WTC11 (cell line): ENCODE measurements at regions not wholly inside any gene's neighbourhood (a gene's known extent, or its start where the extent isn't known, plus 50 kb on each side); places are given as distances from the start of the nearest gene placed in this dataset.

Source experiments
- ATAC-seq: fragments of 200-7000 bp; cut with Tn5 transposase; 2 replicates; pipeline ENCODE4 v1.10.0; 2021; ENCODE audit warnings: mild to moderate bottlenecking, moderate library complexity
- CTCF ChIA-PET: fragments of 300-600 bp; sonication (Branson Sonifier 250); formaldehyde crosslinking; loops from one replicate; lab custom pipeline; 2021; ENCODE audit warnings: antibody characterized with exemption; lab: Charles Lee
- POLR2A ChIA-PET: fragments of 350-600 bp; sonication (Branson Sonifier 250); formaldehyde crosslinking; loops from one replicate; lab custom pipeline; 2021; ENCODE audit warnings: antibody characterized with exemption; lab: Charles Lee
- DNase-seq: peaks from one replicate; pipeline ENCODE4 v3.0.0; 2021; ENCODE audit warnings: low spot score
- H3K27ac Mint-ChIP-seq: 2 replicates; pipeline ENCODE4 v1.8.0; 2021; ENCODE audit warnings: mixed read lengths
- H3K27me3 Mint-ChIP-seq: 2 replicates; pipeline ENCODE4 v1.8.0; 2021; ENCODE audit warnings: low read depth, mild to moderate bottlenecking, moderate library complexity, mixed read lengths
- H3K36me3 Mint-ChIP-seq: 2 replicates; pipeline ENCODE4 v1.8.0; 2021; ENCODE audit warnings: mixed read lengths
- H3K4me1 Mint-ChIP-seq: 2 replicates; pipeline ENCODE4 v1.8.0; 2022; ENCODE audit warnings: mixed read lengths
- H3K4me3 Mint-ChIP-seq: 2 replicates; pipeline ENCODE4 v1.8.0; 2021; ENCODE audit warnings: mild to moderate bottlenecking, moderate library complexity, mixed read lengths
- H3K9me3 Mint-ChIP-seq: 2 replicates; pipeline ENCODE4 v1.8.0; 2021; ENCODE audit warnings: mixed read lengths
- ATF1 ChIP-seq: sonication (generic); formaldehyde crosslinking; IDR thresholded peaks from 2 replicates; pipeline ENCODE4 v1.8.1; 2023; ENCODE audit warnings: mild to moderate bottlenecking, moderate library complexity, missing genetic modification reagents
- CBFB ChIP-seq: sonication (generic); formaldehyde crosslinking; IDR thresholded peaks from 2 replicates; pipeline ENCODE4 v1.8.1; 2022; ENCODE audit warnings: mild to moderate bottlenecking, low read depth, missing genetic modification reagents
- CREM ChIP-seq: sonication (generic); formaldehyde crosslinking; IDR thresholded peaks from 2 replicates; pipeline ENCODE4 v1.8.1; 2022; ENCODE audit warnings: mild to moderate bottlenecking, missing genetic modification reagents, moderate library complexity
- EMX1 ChIP-seq: fragments of 250-450 bp; sonication (Bioruptor Pico); IDR thresholded peaks from 2 replicates; pipeline ENCODE4 v1.8.0; 2021; ENCODE audit warnings: mild to moderate bottlenecking
- FOXP1 ChIP-seq: sonication (generic); formaldehyde crosslinking; IDR thresholded peaks from 2 replicates; pipeline ENCODE4 v1.8.0; 2022; ENCODE audit warnings: missing genetic modification reagents, mild to moderate bottlenecking, moderate library complexity, borderline replicate concordance
- GABPB1 ChIP-seq: sonication (generic); formaldehyde crosslinking; IDR thresholded peaks from 2 replicates; pipeline ENCODE4 v1.8.1; 2023; ENCODE audit warnings: mild to moderate bottlenecking, missing genetic modification reagents
- IRF2 ChIP-seq: sonication (generic); formaldehyde crosslinking; IDR thresholded peaks from 2 replicates; pipeline ENCODE4 v1.8.0; 2022; ENCODE audit warnings: low read depth, missing genetic modification reagents, borderline replicate concordance
- MXD4 ChIP-seq: fragments of 250-450 bp; sonication (Bioruptor Pico); IDR thresholded peaks from 2 replicates; pipeline ENCODE4 v1.8.0; 2021; ENCODE audit warnings: mild to moderate bottlenecking, moderate library complexity, borderline replicate concordance
- PRRX2 ChIP-seq: fragments of 250-450 bp; sonication (Bioruptor Pico); IDR thresholded peaks from 2 replicates; pipeline ENCODE4 v1.8.0; 2021; ENCODE audit warnings: mild to moderate bottlenecking
- SMAD4 ChIP-seq: sonication (generic); formaldehyde crosslinking; IDR thresholded peaks from 2 replicates; pipeline ENCODE4 v1.8.0; 2022; ENCODE audit warnings: mild to moderate bottlenecking, missing genetic modification reagents
- ZNF396 ChIP-seq: fragments of 250-450 bp; sonication (Bioruptor Pico); IDR thresholded peaks from 2 replicates; pipeline ENCODE4 v1.8.0; 2021; ENCODE audit warnings: mild to moderate bottlenecking, moderate library complexity, borderline replicate concordance
- TF ChIP-seq, protein P1 (sequence below): sonication (generic); formaldehyde crosslinking; IDR thresholded peaks from 2 replicates; pipeline ENCODE4 v1.8.0; 2022; ENCODE audit warnings: mild to moderate bottlenecking, missing genetic modification reagents
- TF ChIP-seq, protein P2 (sequence below): sonication (generic); formaldehyde crosslinking; IDR thresholded peaks from 2 replicates; pipeline ENCODE4 v1.8.1; 2022; ENCODE audit warnings: low read depth, missing genetic modification reagents, borderline replicate concordance
- TF ChIP-seq, protein P3 (sequence below): sonication (generic); formaldehyde crosslinking; IDR thresholded peaks from 2 replicates; pipeline ENCODE4 v1.8.1; 2022; ENCODE audit warnings: missing genetic modification reagents, borderline replicate concordance
- TF ChIP-seq, protein P4 (sequence below): sonication (generic); formaldehyde crosslinking; IDR thresholded peaks from 2 replicates; pipeline ENCODE4 v1.8.1; 2023; ENCODE audit warnings: mild to moderate bottlenecking, missing genetic modification reagents, borderline replicate concordance
- TF ChIP-seq, protein P5 (sequence below): sonication (generic); formaldehyde crosslinking; IDR thresholded peaks from 2 replicates; pipeline ENCODE4 v1.8.1; 2023; ENCODE audit warnings: mild to moderate bottlenecking, missing genetic modification reagents, moderate library complexity
- TF ChIP-seq, protein P6 (sequence below): sonication (generic); formaldehyde crosslinking; IDR thresholded peaks from 2 replicates; pipeline ENCODE4 v1.8.1; 2023; ENCODE audit warnings: mild to moderate bottlenecking, missing genetic modification reagents
- TF ChIP-seq, protein P7 (sequence below): fragments of 250-450 bp; sonication (Bioruptor Pico); IDR thresholded peaks from 2 replicates; pipeline ENCODE4 v1.8.0; 2021; ENCODE audit warnings: mild to moderate bottlenecking
- TF ChIP-seq, protein P8 (sequence below): fragments of 200-600 bp; IDR thresholded peaks from 2 replicates; pipeline ENCODE4 v1.8.0; 2022; ENCODE audit warnings: antibody characterized with exemption
- TF ChIP-seq, protein P9 (sequence below): sonication (generic); formaldehyde crosslinking; IDR thresholded peaks from 2 replicates; pipeline ENCODE4 v1.8.1; 2023; ENCODE audit warnings: mild to moderate bottlenecking, missing genetic modification reagents, moderate library complexity

DNA sequence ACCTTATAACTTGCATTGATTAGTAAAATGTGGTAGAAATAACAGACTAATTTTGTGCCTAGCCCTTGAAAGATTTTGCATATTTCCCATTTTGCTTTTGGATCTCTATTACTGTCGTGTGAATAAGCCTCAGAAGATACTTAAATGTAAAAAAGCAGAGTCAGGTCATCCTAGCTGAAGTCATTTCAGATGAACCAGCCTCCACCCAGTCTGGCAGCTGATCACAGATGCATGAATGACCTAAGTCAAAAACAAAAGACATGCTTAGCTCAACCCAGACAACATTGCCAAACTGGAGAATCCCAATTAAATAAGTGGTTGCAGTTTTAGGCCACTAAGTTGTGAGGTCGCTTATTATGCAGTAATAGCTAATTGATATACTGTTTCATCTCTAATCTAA lies 349.9 kb downstream of the C12orf50 start (continued):
- TF ChIP-seq, protein P1, sequence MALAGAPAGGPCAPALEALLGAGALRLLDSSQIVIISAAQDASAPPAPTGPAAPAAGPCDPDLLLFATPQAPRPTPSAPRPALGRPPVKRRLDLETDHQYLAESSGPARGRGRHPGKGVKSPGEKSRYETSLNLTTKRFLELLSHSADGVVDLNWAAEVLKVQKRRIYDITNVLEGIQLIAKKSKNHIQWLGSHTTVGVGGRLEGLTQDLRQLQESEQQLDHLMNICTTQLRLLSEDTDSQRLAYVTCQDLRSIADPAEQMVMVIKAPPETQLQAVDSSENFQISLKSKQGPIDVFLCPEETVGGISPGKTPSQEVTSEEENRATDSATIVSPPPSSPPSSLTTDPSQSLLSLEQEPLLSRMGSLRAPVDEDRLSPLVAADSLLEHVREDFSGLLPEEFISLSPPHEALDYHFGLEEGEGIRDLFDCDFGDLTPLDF (CRISPR knock-in tag) = no peak
- no peak for TF ChIP-seq EMX1 (CRISPR knock-in tag)
- TF ChIP-seq GABPB1 (CRISPR knock-in tag) = no peak
- no peak for TF ChIP-seq MXD4 (CRISPR knock-in tag)

DNA sequence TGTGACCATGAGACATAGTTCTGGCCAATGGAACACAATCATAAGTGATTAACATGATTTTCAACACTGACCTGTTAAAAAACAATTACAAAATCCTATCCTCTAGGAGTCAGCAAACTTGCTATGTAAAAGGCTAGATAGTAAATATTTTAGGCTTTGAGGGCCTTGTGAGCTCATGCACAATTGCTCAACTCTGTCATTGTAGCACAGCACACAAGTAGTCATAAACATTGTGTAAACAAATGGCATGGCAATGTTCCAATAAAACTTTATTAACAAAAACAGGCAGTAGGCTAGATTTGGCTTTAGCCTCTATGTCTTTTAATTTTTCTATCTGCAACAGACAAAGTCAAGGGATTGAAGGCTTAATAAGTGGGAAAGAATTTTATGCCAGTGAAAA lies 350.7 kb downstream of the C12orf50 start:
- DNase-seq = no peak
- H3K4me3 Mint-ChIP-seq = no peak overlapping the region
- ATAC-seq = no peak
- TF ChIP-seq CREM (CRISPR knock-in tag) (no peak), IRF2 (CRISPR knock-in tag) (no peak), ZNF396 (CRISPR knock-in tag) (no peak), PRRX2 (CRISPR knock-in tag) (no peak), FOXP1 (CRISPR knock-in tag) (no peak), SMAD4 (CRISPR knock-in tag) (no peak), CBFB (CRISPR knock-in tag) (no peak), ATF1 (CRISPR knock-in tag) (no peak), EMX1 (CRISPR knock-in tag) (no peak), GABPB1 (CRISPR knock-in tag) (no peak)
- TF ChIP-seq, protein P2, sequence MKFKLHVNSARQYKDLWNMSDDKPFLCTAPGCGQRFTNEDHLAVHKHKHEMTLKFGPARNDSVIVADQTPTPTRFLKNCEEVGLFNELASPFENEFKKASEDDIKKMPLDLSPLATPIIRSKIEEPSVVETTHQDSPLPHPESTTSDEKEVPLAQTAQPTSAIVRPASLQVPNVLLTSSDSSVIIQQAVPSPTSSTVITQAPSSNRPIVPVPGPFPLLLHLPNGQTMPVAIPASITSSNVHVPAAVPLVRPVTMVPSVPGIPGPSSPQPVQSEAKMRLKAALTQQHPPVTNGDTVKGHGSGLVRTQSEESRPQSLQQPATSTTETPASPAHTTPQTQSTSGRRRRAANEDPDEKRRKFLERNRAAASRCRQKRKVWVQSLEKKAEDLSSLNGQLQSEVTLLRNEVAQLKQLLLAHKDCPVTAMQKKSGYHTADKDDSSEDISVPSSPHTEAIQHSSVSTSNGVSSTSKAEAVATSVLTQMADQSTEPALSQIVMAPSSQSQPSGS = no peak
- TF ChIP-seq, protein P3, sequence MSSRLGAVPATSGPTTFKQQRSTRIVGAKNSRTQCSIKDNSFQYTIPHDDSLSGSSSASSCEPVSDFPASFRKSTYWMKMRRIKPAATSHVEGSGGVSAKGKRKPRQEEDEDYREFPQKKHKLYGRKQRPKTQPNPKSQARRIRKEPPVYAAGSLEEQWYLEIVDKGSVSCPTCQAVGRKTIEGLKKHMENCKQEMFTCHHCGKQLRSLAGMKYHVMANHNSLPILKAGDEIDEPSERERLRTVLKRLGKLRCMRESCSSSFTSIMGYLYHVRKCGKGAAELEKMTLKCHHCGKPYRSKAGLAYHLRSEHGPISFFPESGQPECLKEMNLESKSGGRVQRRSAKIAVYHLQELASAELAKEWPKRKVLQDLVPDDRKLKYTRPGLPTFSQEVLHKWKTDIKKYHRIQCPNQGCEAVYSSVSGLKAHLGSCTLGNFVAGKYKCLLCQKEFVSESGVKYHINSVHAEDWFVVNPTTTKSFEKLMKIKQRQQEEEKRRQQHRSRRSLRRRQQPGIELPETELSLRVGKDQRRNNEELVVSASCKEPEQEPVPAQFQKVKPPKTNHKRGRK = no peak
- TF ChIP-seq, protein P4, sequence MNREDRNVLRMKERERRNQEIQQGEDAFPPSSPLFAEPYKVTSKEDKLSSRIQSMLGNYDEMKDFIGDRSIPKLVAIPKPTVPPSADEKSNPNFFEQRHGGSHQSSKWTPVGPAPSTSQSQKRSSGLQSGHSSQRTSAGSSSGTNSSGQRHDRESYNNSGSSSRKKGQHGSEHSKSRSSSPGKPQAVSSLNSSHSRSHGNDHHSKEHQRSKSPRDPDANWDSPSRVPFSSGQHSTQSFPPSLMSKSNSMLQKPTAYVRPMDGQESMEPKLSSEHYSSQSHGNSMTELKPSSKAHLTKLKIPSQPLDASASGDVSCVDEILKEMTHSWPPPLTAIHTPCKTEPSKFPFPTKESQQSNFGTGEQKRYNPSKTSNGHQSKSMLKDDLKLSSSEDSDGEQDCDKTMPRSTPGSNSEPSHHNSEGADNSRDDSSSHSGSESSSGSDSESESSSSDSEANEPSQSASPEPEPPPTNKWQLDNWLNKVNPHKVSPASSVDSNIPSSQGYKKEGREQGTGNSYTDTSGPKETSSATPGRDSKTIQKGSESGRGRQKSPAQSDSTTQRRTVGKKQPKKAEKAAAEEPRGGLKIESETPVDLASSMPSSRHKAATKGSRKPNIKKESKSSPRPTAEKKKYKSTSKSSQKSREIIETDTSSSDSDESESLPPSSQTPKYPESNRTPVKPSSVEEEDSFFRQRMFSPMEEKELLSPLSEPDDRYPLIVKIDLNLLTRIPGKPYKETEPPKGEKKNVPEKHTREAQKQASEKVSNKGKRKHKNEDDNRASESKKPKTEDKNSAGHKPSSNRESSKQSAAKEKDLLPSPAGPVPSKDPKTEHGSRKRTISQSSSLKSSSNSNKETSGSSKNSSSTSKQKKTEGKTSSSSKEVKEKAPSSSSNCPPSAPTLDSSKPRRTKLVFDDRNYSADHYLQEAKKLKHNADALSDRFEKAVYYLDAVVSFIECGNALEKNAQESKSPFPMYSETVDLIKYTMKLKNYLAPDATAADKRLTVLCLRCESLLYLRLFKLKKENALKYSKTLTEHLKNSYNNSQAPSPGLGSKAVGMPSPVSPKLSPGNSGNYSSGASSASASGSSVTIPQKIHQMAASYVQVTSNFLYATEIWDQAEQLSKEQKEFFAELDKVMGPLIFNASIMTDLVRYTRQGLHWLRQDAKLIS = no peak
- TF ChIP-seq, protein P5, sequence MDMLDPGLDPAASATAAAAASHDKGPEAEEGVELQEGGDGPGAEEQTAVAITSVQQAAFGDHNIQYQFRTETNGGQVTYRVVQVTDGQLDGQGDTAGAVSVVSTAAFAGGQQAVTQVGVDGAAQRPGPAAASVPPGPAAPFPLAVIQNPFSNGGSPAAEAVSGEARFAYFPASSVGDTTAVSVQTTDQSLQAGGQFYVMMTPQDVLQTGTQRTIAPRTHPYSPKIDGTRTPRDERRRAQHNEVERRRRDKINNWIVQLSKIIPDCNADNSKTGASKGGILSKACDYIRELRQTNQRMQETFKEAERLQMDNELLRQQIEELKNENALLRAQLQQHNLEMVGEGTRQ = no peak
- TF ChIP-seq, protein P6, sequence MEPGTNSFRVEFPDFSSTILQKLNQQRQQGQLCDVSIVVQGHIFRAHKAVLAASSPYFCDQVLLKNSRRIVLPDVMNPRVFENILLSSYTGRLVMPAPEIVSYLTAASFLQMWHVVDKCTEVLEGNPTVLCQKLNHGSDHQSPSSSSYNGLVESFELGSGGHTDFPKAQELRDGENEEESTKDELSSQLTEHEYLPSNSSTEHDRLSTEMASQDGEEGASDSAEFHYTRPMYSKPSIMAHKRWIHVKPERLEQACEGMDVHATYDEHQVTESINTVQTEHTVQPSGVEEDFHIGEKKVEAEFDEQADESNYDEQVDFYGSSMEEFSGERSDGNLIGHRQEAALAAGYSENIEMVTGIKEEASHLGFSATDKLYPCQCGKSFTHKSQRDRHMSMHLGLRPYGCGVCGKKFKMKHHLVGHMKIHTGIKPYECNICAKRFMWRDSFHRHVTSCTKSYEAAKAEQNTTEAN (CRISPR knock-in tag) = no peak
- TF ChIP-seq, protein P7, sequence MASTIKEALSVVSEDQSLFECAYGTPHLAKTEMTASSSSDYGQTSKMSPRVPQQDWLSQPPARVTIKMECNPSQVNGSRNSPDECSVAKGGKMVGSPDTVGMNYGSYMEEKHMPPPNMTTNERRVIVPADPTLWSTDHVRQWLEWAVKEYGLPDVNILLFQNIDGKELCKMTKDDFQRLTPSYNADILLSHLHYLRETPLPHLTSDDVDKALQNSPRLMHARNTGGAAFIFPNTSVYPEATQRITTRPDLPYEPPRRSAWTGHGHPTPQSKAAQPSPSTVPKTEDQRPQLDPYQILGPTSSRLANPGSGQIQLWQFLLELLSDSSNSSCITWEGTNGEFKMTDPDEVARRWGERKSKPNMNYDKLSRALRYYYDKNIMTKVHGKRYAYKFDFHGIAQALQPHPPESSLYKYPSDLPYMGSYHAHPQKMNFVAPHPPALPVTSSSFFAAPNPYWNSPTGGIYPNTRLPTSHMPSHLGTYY = no peak
- TF ChIP-seq, protein P8, sequence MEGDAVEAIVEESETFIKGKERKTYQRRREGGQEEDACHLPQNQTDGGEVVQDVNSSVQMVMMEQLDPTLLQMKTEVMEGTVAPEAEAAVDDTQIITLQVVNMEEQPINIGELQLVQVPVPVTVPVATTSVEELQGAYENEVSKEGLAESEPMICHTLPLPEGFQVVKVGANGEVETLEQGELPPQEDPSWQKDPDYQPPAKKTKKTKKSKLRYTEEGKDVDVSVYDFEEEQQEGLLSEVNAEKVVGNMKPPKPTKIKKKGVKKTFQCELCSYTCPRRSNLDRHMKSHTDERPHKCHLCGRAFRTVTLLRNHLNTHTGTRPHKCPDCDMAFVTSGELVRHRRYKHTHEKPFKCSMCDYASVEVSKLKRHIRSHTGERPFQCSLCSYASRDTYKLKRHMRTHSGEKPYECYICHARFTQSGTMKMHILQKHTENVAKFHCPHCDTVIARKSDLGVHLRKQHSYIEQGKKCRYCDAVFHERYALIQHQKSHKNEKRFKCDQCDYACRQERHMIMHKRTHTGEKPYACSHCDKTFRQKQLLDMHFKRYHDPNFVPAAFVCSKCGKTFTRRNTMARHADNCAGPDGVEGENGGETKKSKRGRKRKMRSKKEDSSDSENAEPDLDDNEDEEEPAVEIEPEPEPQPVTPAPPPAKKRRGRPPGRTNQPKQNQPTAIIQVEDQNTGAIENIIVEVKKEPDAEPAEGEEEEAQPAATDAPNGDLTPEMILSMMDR = no peak
- TF ChIP-seq, protein P9, sequence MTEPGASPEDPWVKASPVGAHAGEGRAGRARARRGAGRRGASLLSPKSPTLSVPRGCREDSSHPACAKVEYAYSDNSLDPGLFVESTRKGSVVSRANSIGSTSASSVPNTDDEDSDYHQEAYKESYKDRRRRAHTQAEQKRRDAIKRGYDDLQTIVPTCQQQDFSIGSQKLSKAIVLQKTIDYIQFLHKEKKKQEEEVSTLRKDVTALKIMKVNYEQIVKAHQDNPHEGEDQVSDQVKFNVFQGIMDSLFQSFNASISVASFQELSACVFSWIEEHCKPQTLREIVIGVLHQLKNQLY = no peak
- CTCF ChIA-PET = no interaction called here
- H3K27me3 Mint-ChIP-seq = no peaks in the 10 kb centered on the region
- POLR2A ChIA-PET = no interaction called here
- no peaks in the 10 kb centered on the region for H3K4me1 Mint-ChIP-seq
- H3K27ac Mint-ChIP-seq = no peak overlapping the region
- no peaks in the 10 kb centered on the region for H3K36me3 Mint-ChIP-seq
- no peaks in the 10 kb centered on the region for H3K9me3 Mint-ChIP-seq
